ENCODE measurements at regions not wholly inside any gene's neighbourhood (a gene's known extent, or its start where the extent isn't known, plus 50 kb on each side); places are given as distances from the start of the nearest gene placed in this dataset.

DNA sequence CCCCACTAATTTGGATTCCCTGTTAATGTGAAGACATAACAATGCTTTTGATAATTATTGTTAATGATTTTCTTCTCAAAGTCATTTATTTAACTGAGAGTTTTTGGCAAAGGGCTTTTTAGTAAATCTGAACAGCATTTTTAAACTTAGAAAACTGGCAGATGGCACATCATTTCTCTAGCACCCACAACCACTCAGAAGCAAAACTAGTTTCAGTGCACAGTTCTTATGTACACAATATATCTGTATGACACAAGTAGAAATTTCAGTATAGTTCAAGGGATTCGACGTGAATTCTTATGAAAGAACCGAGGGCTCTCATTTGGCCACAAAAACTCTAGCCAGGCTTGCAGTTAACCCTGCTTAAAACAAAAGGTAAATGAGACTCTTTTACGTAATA lies 231.4 kb upstream of the CDH9 start:
- Mint-ChIP-seq H3K36me3 (ENCODE audit: insufficient read depth in 1 of 3, low read depth in 3 of 3) (peaks cover 0 to 6% (median 4%) of the 10 kb centered on the region in 3 experiments; a peak in 5 of 7 replicates), H3K4me1 (no peaks in the 10 kb centered on the region), H3K27ac (no peak overlapping the region), H3K27me3 (ENCODE audit: low read depth) (no peaks in the 10 kb centered on the region; the same call in 1 of the 2 replicates), H3K9me3 (peaks cover 6 to 12% of the 10 kb centered on the region in 2 experiments; a peak in 4 of 5 replicates), H3K4me3 (no peak overlapping the region)
- Histone ChIP-seq H3K4ac (ENCODE audit: low read depth, low read length) (no peak overlapping the region), H2BK20ac (ENCODE audit: low read depth, low read length, poor library complexity, severe bottlenecking) (no peak overlapping the region), H3K56ac (ENCODE audit: insufficient read length, low read depth, low read length) (no peak overlapping the region), H3K14ac (ENCODE audit: insufficient read depth, low read length) (no peak overlapping the region), H3K79me1 (ENCODE audit: insufficient read depth, low read depth, low read length, poor library complexity, severe bottlenecking) (no peaks in the 10 kb centered on the region), H2BK5ac (ENCODE audit: insufficient read length, low read length) (no peak overlapping the region), H2BK15ac (ENCODE audit: low read depth, low read length) (no peak overlapping the region), H3K18ac (ENCODE audit: insufficient read length, low read depth, low read length) (no peak overlapping the region), H3K23ac (ENCODE audit: insufficient read length, low read depth, low read length) (no peak overlapping the region), H2AFZ (ENCODE audit: low read length) (no peak overlapping the region), H4K91ac (ENCODE audit: insufficient read length, low read depth, low read length) (no peak overlapping the region), H3K27ac (ENCODE audit: insufficient read length, low read depth, low read length) (no peak overlapping the region), H3T11ph (ENCODE audit: low read length) (no peak overlapping the region), H3K27me3 (ENCODE audit: insufficient read depth, low read length) (no peaks in the 10 kb centered on the region), H4K20me1 (ENCODE audit: control insufficient read depth, insufficient read depth, insufficient read length) (no peaks in the 10 kb centered on the region), H3K9ac (ENCODE audit: extremely low read depth, insufficient read length, low read length) (no peak overlapping the region), H2BK12ac (ENCODE audit: insufficient read length, low read depth, low read length) (no peak overlapping the region), H3K4me1 (ENCODE audit: insufficient read depth, low read length) (no peaks in the 10 kb centered on the region), H3K4me2 (ENCODE audit: insufficient read depth, insufficient read length, low read length) (no peak overlapping the region), H4K5ac (ENCODE audit: insufficient read length, low read depth, low read length) (no peak overlapping the region), H3K23me2 (ENCODE audit: insufficient read length, low read depth, low read length, poor library complexity, severe bottlenecking) (no peaks in the 10 kb centered on the region), H4K8ac (replicated peaks; ENCODE audit: insufficient read length, low read depth, low read length) (no peak overlapping the region), H3K79me2 (ENCODE audit: insufficient read depth, low read length) (no peaks in the 10 kb centered on the region), H3K9me3 (ENCODE audit: control insufficient read depth, low read depth, low read length) (no peaks in the 10 kb centered on the region), H2BK120ac (ENCODE audit: low read depth, low read length, poor library complexity, severe bottlenecking) (no peak overlapping the region), H2AK5ac (ENCODE audit: insufficient read length, low read length) (no peak overlapping the region)
- DNase-seq: no peak
- no CpG with 5 or more reads among the region's 4 CpGs for WGBS (ENCODE audit: extremely low coverage, insufficient read length, low lambda C conversion rate)
- TF ChIP-seq, protein P1, sequence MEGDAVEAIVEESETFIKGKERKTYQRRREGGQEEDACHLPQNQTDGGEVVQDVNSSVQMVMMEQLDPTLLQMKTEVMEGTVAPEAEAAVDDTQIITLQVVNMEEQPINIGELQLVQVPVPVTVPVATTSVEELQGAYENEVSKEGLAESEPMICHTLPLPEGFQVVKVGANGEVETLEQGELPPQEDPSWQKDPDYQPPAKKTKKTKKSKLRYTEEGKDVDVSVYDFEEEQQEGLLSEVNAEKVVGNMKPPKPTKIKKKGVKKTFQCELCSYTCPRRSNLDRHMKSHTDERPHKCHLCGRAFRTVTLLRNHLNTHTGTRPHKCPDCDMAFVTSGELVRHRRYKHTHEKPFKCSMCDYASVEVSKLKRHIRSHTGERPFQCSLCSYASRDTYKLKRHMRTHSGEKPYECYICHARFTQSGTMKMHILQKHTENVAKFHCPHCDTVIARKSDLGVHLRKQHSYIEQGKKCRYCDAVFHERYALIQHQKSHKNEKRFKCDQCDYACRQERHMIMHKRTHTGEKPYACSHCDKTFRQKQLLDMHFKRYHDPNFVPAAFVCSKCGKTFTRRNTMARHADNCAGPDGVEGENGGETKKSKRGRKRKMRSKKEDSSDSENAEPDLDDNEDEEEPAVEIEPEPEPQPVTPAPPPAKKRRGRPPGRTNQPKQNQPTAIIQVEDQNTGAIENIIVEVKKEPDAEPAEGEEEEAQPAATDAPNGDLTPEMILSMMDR (conservative IDR thresholded peaks at IDR 0.05): no peak

Measured in H9 (cell line).